ENCODE measurements at regions not wholly inside any gene's neighbourhood (a gene's known extent, or its start where the extent isn't known, plus 50 kb on each side); places are given as distances from the start of the nearest gene placed in this dataset.
"Not testable (repeated sequence)": the region's sequence is repeated elsewhere in the genome, so short reads cannot be mapped to it uniquely, and the experiment has no call there.

GRCh38 chr15:59896663-59897074 is 107.4 kb upstream of the FOXB1 start:
- DNase-seq, result no peak

DNA sequence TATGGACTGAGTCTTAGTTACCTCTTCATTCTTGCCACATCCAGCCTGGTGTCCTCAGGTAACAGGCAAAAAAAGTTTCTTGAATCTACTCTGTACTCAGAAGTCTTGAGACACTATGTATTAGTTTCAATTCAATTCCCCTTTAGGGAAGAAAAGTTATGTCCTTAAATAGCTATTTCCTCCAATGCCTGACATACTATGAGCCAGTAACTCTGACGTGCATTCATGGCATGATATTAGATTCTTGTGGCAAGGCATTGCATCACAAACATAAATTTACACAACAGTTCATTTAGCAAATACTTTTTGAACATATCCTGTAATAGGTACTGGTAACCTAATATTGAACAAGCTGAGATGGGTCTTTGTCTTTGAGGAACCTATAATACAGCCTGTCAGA is 109.3 kb upstream of the FOXB1 start:
- no peak for DNase-seq

DNA sequence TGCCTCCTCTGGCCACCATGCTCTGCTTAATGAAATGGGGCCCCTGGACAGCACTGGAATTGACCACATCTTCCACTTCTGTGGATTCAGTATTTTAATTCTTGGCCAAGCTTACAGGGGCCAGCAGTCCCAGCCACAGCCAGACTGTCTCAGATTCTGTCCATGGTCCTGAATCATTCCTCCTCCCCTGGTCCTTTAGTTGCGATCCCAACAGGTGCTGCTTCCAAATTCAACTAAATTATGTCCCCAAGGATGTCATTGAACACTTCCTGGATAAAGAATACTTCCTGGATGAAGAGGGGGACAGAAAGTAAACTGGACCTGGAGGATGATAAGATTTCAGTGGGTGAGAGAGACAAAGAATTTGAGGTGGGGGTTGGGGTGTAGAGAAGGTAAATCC is 111.1 kb upstream of the FOXB1 start:
- DNase-seq, result peak; percentile 34

GRCh38 chr15:59887870-59888269 is 116.2 kb upstream of the FOXB1 start:
- not testable (repeated sequence) for DNase-seq

DNA sequence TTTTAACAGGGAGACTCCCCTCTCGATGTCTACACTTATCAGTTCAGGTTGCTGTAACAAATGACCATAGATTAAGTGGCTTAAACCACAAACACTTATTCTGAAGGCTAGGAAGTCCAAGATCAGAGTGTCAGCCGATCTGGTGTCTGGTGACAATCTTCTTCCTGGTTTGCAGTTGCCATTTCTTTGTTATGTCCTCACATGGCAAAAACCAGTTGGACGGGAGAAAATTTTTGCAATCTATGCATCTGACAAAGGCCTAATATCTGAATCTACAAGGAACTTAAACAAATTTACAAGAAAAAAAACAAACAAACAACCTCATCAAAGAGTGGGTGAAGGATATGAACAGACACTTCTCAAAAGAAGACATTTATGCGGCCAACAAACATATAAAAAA is 116.9 kb upstream of the FOXB1 start:
- no peak for DNase-seq

- DNase-seq, result no peak
Measured at GRCh38 chr15:59886441-59886840, 117.7 kb upstream of the FOXB1 start.

DNA sequence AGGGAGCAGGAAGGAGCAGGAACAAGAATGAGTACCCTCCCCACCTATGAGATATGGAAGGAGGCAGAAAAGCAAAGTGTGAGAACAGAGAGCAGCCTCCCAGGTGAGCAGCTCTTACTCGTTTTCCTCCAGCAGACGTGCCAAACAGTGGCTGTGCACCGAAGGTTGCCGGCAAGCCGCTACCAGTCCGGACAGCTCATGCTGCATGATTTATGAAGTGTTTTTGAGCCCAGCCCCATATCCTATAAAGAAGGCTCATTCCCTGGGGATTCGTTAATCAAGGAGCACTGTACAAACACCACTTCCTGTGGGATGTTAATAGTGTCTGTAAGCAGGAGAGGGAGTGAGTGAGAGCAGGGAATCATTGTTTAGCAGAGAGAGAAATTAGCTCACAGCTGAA is 118.3 kb upstream of the FOXB1 start:
- DNase-seq, result no peak

- no peak for DNase-seq
Measured at GRCh38 chr15:59879506-59880265, 124.4 kb upstream of the FOXB1 start.

GRCh38 chr15:59876140-59876539 is 128.0 kb upstream of the FOXB1 start:
- DNase-seq, result no peak

GRCh38 chr15:59873644-59874272 is 130.4 kb upstream of the FOXB1 start:
- DNase-seq, result no peak

GRCh38 chr15:59867086-59867855 is 136.8 kb upstream of the FOXB1 start:
- no peak for DNase-seq

- no peak for DNase-seq
Measured at GRCh38 chr15:59866642-59867041, 137.5 kb upstream of the FOXB1 start.

GRCh38 chr15:59862191-59863155 is 141.6 kb upstream of the FOXB1 start:
- DNase-seq, result no peak

DNA sequence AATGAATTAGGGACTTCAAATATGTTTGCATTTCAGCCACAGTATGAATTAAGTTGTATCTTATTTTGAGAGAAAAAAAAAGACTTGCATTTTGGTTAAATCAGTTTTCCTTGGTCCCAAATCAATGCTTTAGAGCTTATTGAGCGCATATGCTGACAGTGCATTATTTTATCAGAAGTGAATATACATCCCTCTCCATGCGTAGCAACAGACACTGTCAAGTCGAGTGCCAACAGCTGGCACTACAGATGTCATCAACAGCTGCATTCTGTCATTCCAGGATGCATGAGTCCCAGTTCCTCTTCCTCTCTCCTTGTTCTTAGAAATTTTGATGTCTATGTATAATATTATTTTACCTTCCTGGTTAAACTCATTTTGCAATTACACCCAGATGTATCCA is 156.1 kb upstream of the FOXB1 start:
- DNase-seq, result no peak

DNA sequence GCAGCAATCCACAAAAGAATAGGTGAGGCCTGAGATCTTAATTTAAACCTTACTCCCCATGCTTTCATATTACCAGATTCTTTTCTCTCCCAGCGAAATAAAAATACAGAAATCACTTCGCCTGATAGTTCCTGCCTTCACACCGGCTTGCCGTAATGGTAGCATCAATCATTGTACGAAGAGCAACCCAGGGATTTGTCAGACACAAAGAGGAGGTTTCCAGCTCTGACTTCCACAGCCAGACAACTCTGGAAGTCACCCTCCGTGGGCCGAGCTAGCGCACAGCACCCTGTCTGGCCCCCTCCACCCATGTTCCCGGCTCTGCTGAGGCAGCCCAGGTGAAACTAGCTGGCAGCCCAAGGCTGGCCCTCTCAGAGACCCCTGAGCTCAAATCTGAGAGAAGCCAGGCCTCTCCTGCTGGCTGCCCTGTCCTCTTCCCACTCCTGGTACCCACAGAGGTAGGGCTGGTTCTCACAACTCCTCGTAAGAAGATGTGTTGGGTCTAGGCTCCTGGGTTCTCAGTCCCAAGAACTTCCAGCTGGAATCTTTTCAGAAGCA is 156.9 kb upstream of the BNIP2 start:
- DNase-seq, result no peak

DNA sequence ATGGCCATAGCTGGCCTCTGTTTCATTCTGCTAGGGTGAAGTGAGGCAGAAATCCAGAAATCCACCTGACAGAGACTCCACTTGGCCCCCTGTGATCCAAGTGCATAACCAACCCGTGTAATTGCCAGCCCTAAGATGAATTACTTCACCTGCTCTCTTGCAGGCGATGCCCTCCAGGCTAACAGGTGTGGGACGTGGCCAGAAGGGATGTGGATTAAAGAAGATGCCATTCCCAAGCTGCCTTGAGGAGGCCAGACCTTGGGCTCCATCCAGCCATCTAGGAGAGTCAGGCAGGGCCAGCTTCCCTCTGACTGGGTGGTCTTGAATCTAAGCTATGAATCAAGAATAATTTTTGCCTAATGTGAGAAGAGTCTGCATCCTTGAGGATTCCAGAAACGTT is 154.5 kb upstream of the BNIP2 start:
- no peak for DNase-seq

- no peak for DNase-seq
Measured at GRCh38 chr15:59841036-59841435, 151.9 kb upstream of the BNIP2 start.

GRCh38 chr15:59839906-59840305 is 150.8 kb upstream of the BNIP2 start:
- no peak for DNase-seq

GRCh38 chr15:59838900-59839299 is 149.8 kb upstream of the BNIP2 start:
- DNase-seq, result no peak

GRCh38 chr15:59835776-59836175 is 146.7 kb upstream of the BNIP2 start:
- no peak for DNase-seq

GRCh38 chr15:59834528-59834927 is 145.4 kb upstream of the BNIP2 start:
- no peak for DNase-seq

Data from muscle of arm (tissue), 1 donor.